Breast epithelium (tissue), 3 donors: ENCODE measurements at regions not wholly inside any gene's neighbourhood (a gene's known extent, or its start where the extent isn't known, plus 50 kb on each side); places are given as distances from the start of the nearest gene placed in this dataset.

Experiments
- CTCF ChIP-seq, 3 donors: fragments of 450-650 bp; IDR thresholded peaks; one replicate each; pipeline ENCODE4 v1.5.1; 2016 to 2017; ENCODE audit warnings: antibody characterized with exemption in 3 of 3, mild to moderate bottlenecking in 3 of 3, moderate library complexity in 3 of 3
- POLR2A ChIP-seq: fragments of 450-650 bp; IDR thresholded peaks from one replicate; pipeline ENCODE4 v1.6.1; 2016; ENCODE audit warnings: antibody characterized with exemption, mild to moderate bottlenecking, moderate library complexity

GRCh38 chr5:39772307-39772706, 347.5 kb upstream of the DAB2 start:
- TF ChIP-seq CTCF (IDR thresholded peaks at IDR 0.05) (no peak), POLR2A (no peak)
